HCT116 (cell line): ENCODE measurements at regions not wholly inside any gene's neighbourhood (a gene's known extent, or its start where the extent isn't known, plus 50 kb on each side); places are given as distances from the start of the nearest gene placed in this dataset.

Experiments
- EZH2 ChIP-seq: fragments of 200-600 bp; sonication (generic); IDR thresholded peaks from 2 replicates; pipeline ENCODE4 v1.6.1; 2017; ENCODE audit warnings: antibody characterized with exemption, mixed run types
- POLR2AphosphoS5 ChIP-seq: IDR thresholded peaks from 2 replicates; pipeline ENCODE4 v1.6.1; 2011; ENCODE audit warnings: mild to moderate bottlenecking, low read depth, low read length, moderate library complexity
- RAD21 ChIP-seq: IDR thresholded peaks from 2 replicates; pipeline ENCODE4 v1.6.1; 2012; ENCODE audit warnings: low read depth, mild to moderate bottlenecking
- TF ChIP-seq, protein P1 (sequence below), 3 experiments: fragments of 200-600 bp in 1 of 3; sonication (generic) in 1 of 3; IDR thresholded peaks in 2 of 3; conservative IDR thresholded peaks in 1 of 3; 2 replicates each; pipeline ENCODE4 v1.5.1; 2012 to 2017; ENCODE audit warnings: low read depth in 2 of 3, low read length in 2 of 3, antibody characterized with exemption in 1 of 3, borderline replicate concordance in 1 of 3, control low read depth in 1 of 3, mild to moderate bottlenecking in 1 of 3, mixed read lengths in 1 of 3, mixed run types in 1 of 3, moderate library complexity in 1 of 3; ENCODE audit not compliant: insufficient read depth in 1 of 3
- TF ChIP-seq, protein P2 (sequence below): IDR thresholded peaks from 2 replicates; pipeline ENCODE4 v1.6.1; 2012; ENCODE audit warnings: low read depth

DNA sequence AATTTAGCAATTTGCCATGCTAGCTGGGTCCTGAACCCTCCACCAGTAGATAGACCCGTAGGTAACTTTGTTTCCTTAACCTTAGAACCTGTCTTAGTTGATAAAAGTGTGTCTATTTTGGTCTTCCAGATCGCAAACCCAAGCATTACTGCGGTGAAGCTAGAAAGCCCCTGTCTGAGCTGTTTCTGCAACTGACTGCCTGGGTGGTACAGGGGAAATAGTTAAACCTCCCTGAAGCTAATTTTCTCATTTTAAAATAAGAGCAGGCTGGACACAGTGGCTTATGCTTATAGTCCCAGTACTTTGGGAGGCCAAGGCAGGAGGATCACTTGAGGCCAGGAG, 67.9 kb upstream of the EPCAM start:
- TF ChIP-seq POLR2AphosphoS5 (no peak), RAD21 (no peak), EZH2 (no peak)
- TF ChIP-seq, protein P1, sequence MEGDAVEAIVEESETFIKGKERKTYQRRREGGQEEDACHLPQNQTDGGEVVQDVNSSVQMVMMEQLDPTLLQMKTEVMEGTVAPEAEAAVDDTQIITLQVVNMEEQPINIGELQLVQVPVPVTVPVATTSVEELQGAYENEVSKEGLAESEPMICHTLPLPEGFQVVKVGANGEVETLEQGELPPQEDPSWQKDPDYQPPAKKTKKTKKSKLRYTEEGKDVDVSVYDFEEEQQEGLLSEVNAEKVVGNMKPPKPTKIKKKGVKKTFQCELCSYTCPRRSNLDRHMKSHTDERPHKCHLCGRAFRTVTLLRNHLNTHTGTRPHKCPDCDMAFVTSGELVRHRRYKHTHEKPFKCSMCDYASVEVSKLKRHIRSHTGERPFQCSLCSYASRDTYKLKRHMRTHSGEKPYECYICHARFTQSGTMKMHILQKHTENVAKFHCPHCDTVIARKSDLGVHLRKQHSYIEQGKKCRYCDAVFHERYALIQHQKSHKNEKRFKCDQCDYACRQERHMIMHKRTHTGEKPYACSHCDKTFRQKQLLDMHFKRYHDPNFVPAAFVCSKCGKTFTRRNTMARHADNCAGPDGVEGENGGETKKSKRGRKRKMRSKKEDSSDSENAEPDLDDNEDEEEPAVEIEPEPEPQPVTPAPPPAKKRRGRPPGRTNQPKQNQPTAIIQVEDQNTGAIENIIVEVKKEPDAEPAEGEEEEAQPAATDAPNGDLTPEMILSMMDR (IDR thresholded peaks at IDR 0.05 in 2 of 3, conservative IDR thresholded peaks at IDR 0.05 in 1 of 3; ENCODE audit: borderline replicate concordance in 1 of 3, insufficient read depth in 1 of 3, low read depth in 2 of 3, low read length in 2 of 3), result no peak
- TF ChIP-seq, protein P2, sequence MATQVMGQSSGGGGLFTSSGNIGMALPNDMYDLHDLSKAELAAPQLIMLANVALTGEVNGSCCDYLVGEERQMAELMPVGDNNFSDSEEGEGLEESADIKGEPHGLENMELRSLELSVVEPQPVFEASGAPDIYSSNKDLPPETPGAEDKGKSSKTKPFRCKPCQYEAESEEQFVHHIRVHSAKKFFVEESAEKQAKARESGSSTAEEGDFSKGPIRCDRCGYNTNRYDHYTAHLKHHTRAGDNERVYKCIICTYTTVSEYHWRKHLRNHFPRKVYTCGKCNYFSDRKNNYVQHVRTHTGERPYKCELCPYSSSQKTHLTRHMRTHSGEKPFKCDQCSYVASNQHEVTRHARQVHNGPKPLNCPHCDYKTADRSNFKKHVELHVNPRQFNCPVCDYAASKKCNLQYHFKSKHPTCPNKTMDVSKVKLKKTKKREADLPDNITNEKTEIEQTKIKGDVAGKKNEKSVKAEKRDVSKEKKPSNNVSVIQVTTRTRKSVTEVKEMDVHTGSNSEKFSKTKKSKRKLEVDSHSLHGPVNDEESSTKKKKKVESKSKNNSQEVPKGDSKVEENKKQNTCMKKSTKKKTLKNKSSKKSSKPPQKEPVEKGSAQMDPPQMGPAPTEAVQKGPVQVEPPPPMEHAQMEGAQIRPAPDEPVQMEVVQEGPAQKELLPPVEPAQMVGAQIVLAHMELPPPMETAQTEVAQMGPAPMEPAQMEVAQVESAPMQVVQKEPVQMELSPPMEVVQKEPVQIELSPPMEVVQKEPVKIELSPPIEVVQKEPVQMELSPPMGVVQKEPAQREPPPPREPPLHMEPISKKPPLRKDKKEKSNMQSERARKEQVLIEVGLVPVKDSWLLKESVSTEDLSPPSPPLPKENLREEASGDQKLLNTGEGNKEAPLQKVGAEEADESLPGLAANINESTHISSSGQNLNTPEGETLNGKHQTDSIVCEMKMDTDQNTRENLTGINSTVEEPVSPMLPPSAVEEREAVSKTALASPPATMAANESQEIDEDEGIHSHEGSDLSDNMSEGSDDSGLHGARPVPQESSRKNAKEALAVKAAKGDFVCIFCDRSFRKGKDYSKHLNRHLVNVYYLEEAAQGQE, result no peak
